ENCODE measurements at regions not wholly inside any gene's neighbourhood (a gene's known extent, or its start where the extent isn't known, plus 50 kb on each side); places are given as distances from the start of the nearest gene placed in this dataset.

DNA sequence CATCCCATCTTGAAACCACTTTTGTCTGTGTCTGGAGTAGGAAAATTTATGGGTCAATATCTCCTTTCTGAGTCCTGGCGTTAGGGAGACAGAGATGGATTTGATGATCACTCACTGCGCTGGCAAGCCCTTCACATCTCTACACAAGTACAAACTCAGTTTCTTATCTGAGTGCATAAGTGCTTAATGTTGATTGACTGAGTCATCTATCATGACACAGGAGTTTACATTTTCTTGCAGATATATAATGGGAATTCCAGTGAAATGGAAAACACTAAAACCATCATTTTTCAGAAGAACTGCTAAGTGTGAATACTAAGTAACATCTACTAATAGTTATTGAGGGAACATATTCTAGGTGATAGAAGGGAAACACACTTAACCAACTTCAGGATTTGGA, 763.9 kb upstream of the COBL start:
- TF ChIP-seq, protein P1, sequence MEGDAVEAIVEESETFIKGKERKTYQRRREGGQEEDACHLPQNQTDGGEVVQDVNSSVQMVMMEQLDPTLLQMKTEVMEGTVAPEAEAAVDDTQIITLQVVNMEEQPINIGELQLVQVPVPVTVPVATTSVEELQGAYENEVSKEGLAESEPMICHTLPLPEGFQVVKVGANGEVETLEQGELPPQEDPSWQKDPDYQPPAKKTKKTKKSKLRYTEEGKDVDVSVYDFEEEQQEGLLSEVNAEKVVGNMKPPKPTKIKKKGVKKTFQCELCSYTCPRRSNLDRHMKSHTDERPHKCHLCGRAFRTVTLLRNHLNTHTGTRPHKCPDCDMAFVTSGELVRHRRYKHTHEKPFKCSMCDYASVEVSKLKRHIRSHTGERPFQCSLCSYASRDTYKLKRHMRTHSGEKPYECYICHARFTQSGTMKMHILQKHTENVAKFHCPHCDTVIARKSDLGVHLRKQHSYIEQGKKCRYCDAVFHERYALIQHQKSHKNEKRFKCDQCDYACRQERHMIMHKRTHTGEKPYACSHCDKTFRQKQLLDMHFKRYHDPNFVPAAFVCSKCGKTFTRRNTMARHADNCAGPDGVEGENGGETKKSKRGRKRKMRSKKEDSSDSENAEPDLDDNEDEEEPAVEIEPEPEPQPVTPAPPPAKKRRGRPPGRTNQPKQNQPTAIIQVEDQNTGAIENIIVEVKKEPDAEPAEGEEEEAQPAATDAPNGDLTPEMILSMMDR (IDR thresholded peaks at IDR 0.05) = no peak
- no peak for TF ChIP-seq POLR2A (IDR thresholded peaks at IDR 0.05)

Data from breast epithelium (tissue), 3 donors.